GM18873 (cell line): ENCODE measurements at regions not wholly inside any gene's neighbourhood (a gene's known extent, or its start where the extent isn't known, plus 50 kb on each side); places are given as distances from the start of the nearest gene placed in this dataset.
"Not testable (repeated sequence)": the region's sequence is repeated elsewhere in the genome, so short reads cannot be mapped to it uniquely, and the experiment has no call there.

Experiments used
- ATAC-seq: cut with Tn5 transposase; IDR thresholded peaks from one replicate; pipeline ENCODE4 v1.9.1; 2021; ENCODE audit warnings: mild to moderate bottlenecking, moderate library complexity, moderate number of reproducible peaks; ENCODE audit not compliant: unreplicated experiment, low FRiP score

DNA sequence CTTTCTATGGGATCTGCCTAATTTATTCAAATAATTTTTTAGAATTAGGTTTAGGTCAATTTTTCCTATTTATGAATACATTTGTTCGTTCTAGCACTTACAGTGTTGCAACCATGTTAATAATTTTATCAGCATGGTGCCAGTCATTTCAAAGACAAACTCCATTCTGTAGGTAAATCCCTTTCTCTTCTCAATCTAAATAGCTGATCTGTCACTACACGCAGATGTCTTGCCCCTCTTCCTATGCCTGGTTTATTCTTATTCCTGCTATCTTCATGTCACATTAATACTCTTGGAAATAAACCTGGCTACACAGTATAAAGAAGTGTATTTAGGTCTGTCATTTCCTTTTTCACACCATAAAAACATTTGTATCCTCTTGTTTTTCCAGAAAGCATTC is 1172.4 kb downstream of the BRINP3 start:
- ATAC-seq = no peak

DNA sequence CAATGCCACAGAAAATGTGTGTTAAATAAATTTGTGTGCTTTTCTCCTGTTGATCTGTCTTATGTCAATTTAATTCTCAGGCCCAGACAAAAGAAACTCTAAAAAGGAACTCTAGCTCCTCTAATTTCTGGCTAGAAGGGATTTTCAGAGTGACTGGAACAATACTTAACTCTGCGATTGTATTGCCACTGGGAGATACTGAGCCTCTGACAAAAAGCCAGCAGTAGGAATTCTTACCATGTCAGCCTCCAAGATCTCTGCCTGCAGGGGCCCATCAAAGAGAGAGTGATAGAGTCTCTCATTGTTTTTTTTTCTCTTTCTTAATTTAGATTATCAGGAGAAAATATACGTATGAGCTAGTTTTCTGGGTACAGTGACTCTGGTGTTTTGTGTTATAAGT is 1165.7 kb downstream of the BRINP3 start:
- no peak for ATAC-seq

DNA sequence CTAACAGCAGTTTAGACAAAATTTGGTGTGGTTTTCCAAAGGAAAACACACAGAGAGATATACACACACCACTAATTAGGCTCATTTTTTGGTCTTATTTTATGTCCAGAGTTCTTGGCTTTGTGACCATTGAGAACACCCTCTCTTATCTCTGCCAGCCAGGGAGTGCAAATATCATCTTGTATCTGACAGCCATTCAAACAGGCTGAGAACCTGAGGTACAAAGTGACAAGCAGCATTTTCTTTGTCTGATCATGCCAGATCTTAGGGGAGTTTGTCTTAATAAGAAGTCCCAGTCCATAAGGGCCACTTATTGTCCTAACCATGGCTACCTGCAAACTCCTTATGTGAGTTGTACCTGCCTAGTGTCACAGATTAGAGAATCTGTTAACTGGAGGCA is 1165.2 kb downstream of the BRINP3 start:
- ATAC-seq = no peak

DNA sequence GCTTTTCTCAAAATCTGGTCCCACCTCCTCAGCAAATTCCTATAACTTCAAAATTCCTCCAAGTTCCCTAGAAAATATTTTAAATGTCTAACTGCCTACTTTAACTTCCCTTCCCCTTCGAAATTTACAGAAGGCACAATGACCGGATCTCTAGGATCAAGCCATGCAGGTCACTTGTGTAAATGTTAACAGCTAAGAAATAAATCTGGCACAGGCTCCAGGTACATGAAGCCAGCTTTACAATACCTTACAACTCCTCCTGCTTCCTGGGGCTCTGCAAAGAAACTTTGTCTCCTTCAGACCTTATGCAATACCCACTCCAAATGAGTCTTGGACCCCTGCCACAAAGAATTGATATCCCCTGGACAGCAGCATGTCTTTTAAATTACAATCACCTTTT is 1164.2 kb downstream of the BRINP3 start:
- ATAC-seq = no peak

DNA sequence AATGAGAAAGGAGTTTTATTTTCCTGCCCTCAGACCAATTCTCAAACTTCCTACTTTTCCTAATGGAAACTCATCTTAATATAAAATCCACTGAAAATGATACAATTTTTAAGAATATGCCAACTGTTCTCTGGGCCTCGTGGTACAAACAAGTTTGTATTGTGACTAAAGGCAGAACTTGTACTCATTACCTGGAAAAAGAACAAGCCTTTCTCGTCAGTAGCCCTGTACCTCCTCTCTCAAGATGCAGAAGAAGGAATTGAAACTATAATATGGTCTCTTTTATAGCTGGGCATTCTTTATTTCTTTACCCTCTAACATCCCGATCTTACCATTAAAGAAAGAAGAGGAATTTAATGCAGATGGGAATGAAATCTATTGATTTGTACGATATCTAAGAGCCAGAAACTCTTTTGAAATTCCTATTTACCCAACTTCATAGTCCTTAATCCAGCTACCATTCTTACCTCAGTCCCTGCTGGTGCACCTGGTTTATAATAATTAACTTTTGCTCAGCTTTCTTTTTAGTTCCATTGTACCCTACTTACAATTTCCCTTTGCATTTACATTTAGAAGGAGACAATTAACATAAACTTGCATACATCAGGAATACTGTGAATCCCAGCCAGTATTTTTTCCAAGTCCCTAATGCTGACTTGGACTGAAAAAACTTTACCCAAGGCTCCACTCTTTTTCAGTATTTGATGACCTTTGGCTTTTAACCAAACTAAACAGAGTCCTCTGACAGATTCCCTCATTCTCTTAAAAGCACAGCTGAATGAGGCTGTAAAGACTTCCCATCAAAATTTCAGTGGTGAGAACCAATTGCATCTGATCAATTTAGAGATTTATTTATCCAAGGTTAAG is 1162.4 kb downstream of the BRINP3 start:
- ATAC-seq = no peak

DNA sequence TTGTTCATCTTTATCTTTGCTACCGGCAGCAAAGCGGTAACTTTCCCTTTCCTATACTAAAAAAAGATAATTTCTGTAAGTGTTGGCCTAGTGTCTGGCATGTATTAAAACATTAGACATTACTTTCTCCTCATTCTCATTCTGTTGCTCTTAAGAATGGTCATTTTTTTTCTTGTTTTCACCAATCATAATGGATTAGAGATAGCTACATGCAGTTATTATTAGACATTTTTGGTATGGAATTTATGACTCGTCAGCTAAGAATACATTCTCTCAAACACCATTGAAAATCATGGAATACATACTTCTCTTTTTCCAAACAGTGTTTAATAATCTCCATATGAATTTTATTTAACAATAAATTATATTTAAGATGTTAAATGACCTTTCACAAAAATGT is 1154.6 kb downstream of the BRINP3 start:
- no peak for ATAC-seq

DNA sequence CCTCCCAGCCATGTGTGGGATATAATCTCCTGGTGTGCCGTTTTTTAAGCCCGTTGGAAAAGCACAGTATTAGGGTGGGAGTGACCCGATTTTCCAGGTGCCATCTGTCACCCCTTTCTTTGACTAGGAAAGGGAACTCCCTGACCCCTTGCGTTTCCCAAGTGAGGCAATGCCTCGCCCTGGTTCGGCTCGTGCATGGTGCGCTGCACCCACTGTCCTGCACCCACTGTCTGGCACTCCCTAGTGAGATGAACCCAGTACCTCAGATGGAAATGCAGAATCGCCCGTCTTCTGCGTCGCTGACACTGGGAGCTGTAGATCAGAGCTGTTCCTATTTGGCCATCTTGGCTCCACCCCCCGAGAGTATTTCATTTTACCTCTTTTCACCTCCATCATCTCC is 1146.6 kb downstream of the BRINP3 start:
- ATAC-seq = not testable (repeated sequence)

DNA sequence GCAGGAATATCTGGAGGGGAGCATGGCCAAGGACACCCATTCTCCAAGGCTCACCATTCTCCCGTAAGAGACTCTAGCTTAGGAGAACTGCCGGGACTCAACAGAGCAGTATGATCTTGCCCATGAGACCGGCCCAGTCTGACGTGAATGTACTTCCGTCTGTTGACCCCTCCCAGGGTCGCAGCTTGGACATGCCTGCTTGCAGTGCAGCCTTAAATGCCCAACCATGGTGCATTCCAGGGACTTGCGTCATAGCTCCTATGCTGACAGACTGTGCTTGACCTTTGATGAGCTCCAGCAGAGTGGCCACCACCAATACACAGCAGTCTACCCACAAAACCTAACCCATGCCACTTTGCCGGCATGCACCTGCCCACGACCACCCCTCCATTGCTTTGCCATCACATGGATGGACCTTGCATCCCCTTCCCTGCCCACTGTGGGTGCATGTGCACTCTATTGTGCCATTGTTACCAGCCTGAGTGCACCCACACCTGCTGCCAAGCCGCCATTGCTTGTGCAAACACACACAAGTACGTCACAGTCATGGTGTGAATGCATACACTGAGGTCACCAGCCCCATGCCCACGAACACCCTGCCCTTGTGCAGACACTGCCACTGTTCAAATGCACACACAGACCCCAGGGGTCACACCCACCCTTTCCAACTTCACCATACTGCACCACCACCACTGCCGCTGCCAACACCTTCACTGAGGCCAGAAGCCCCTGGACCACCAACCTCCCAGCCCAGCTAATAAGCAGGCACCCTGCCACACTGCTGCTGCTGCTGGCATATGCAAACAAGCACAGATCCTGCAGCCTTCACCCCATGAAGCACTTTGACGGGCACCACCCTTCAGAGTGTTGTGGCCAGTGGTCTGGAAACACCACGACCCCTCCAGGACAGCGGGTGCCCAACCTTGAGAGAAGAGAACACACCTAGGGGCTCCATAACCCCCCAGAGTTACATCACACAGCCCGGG is 1141.3 kb downstream of the BRINP3 start:
- ATAC-seq = no peak

DNA sequence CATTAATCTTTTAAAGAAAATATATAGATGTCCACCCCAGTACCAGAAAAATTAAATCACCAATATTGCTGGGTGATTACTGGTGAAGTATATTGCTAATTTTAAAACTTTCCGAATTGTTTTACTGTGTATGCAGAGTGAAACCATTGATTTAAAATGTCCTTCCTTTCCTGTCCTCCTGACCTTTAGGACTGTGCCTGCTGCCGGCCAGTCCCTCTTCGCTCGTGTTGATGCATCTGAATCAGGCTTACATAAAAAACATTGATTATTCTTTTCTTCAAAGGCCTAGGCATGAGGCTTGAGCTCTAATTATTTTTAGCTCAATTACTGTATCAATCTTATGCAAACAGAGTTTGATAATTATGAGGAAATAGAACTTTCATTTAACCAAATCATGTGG is 1128.1 kb downstream of the BRINP3 start:
- ATAC-seq = no peak

DNA sequence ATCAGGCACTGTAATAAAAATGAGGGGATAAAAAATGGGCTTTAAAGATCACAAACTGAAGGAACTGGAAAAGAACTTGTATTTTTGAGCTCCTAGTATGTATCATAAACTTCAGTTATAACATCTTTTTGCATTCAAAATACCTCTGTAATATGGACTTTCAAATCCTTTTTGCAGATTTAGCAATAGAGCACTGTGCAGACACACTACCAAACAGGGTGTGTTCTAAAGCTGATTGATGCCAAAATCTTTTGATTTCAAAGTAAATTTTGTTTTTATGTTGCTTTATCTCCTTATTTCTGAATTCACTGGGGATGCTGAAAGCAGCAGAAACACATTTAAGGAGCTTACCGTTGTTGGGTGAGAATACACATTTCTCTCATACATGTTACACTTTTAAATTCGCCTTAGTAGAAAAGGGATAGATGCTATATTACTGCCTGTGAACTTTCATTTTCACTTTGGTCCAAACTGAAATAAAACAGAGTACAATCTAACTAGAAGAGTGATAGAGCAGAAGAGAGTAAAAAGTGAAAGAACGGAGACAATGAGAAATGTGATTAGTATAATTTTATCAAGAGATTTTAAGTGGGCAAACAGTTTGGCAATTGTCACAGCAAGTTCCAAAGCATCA is 1126.6 kb downstream of the BRINP3 start:
- no peak for ATAC-seq

DNA sequence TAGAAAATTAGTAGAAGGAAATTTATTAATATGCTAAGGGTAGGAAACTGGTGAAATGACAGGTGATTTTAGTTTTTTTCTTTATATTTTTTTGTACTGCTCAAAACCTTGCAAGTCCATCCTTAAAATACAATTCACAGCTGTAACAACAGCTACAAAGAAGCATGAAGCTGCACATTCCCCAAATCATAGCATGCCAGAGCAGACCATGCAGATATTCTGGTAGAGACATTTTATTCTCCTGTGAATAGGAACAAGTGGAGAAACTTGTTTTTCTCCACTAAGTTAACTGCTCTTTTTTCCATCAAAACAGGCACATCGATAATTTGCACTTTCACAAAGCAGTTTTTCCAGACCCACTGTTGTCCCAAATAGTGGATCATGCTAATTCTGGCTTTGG is 1125.7 kb downstream of the BRINP3 start:
- no peak for ATAC-seq

DNA sequence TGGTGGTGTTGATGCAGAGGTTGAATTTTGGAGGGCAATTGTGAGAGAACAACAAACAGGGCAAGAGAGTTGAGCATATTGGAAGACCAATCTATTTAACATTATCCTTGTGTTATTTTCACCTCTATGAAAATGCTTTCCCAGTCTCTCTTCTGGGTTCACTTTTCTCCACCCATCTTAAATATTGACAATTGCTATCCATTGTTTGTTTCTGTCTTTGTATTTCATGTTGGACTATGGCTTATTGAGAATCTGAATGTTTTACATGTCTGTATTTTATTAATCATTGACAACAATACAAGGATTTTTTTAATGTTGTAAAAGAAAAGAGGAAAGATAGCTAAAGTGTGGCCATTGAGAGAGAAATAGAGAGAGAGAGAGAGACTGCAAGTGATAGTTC is 1121.5 kb downstream of the BRINP3 start:
- ATAC-seq = no peak

DNA sequence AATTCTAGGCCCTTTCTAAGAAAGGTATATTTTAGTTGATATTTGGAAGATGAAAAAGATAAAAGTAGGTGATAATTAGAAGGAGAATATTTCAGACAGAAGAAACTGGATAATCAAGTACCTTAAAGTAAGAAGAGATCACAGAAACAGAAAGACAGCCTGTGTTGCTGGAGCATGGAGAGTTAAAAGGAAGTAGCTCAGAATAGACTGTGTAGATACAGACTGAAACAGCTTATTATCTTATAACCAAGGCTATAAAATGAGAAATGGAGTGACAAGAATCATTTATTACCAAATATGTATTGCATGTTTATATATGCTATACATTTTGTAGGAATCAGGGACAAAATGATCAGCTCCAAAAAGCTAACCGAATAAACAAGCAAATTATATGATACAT is 1120.3 kb downstream of the BRINP3 start:
- ATAC-seq = no peak

DNA sequence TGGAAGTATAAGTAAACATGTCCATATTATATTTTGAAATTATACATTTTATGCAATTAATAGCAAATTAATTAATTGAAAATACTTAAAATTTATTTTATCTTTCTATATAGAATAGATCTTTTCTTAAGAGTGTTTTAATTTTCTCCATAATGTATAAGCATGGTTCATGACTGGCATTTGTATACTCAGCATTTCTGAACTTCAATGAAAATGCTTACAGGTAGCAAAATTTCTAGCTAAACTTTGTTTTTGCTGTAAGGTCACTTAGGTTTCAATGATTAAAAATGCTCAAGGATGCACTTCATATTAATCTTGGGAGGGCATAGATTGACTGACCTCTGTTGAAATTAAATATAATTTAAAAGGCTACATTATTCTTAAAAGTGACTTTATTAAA is 1108.1 kb downstream of the BRINP3 start:
- ATAC-seq = no peak

DNA sequence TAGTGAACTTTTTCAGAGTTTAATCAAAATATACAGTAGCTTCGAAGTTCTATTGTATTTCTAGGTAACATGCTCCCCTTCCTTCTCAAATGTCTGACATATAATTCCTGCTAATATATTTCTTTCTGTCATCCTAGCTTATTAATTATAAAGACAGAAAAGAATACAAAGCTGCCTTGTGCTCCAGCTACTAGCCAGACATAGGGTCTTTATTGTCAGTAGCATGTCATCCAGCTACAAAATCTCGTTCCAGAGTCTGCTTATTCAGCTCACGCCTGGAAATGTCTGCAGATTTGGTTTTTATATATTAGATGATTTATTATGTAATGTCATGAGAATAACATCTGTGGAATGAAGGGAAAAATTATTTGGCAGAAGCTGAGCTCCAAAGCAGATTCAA is 1102.8 kb downstream of the BRINP3 start:
- no peak for ATAC-seq

DNA sequence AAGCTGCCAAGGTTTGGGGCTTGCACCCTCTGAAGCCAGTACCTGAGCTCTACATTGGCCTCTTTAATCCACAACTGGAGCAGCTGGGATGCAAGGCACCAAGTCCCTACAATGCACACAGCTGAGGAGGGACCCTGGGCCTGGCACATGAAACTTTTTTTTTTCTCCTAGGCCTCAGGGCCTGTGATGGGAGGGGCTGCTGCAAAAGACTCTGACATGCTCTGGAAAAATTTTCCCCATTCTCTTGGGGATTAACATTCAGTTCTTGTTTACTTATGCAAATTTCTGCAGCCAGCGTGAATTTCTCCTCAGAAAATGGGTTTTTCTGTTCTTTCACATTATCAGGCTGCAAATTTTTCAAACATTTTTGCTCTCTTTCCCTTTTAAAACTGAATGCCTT is 1072.2 kb downstream of the BRINP3 start:
- ATAC-seq = no peak

DNA sequence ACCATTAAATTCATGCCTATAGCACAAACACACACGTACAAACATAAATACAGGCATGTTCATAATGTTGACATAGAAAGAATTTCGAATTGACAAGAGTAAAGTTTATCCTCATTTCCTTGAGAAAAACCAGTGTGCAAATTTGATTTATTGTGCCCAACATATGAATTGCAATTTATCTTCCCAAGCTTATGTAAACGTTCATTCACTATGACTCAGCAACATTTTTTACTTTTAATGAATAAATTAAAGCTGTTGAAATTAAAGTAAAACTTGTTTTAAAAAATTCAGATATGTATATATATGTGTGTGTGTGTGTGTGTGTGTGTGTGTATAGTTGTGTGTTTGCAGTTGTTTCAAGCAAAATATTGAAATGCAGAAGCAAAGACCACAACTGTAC is 1067.9 kb downstream of the BRINP3 start:
- ATAC-seq = no peak

DNA sequence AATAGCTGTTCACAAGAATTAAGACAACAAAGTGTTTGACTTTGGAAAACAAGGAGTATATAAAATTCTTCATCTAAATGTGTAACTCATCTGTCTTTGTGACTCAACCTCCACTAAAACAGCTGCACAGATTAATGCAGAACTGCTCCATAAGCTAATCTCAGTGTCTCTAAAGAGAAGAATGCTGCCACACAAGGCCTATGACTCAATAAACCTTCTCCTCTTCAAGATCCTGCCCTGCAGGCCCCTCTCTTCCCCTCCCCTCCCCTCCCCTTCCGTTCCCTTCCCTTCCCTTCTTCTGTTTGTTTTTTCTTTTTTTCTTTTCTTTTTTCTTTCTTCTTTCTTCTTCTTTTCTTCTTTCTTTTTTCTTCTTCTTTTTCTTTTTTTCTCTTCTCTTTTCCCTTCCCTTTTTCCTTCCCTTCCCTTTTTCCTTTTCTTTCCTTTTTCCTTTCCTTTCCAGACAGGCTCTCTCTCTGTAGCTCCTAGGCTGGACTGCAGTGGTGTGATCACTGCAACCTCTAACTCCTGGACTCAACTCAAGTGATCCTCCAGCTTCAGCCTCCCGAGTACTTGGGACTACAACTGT is 1052.8 kb downstream of the BRINP3 start:
- ATAC-seq = no peak

DNA sequence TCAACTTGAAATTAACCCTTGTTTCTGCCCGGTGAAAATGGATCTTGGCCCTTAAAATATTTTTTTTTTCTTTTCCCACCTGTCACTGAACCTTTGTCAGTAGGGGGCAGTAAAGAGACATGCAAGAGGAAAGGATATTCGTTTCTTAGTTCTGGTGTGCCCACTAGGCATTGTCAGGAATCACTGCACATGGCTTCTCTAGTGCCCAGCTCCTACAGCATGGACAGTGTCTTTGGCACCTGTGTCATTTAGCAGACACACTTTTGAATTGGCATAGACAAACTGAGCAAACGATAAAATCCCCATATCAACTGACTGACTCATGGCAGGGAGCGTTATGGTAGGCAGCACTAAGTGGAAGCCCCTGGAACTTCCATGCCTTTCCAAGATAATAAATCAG is 1048.1 kb downstream of the BRINP3 start:
- no peak for ATAC-seq

DNA sequence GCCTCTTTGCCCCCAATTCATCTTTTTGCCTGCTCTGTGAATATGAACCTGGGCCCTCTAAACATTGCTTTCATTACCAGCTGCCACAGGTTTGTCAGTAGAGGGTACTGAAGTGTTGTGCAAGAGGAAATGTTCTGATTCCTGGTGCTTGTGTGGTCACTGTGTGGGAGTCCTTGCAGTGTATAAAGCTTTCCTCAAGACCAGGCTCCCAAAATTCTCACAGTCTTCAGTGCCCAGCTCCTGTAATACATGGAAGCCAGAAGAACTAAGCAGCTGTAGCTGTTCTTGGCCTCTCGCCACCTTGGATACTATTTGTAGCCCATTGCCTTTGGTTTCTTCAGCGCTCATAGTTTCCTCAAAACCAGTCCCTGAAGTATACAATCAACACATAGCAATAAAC is 1046.2 kb downstream of the BRINP3 start:
- ATAC-seq = no peak

DNA sequence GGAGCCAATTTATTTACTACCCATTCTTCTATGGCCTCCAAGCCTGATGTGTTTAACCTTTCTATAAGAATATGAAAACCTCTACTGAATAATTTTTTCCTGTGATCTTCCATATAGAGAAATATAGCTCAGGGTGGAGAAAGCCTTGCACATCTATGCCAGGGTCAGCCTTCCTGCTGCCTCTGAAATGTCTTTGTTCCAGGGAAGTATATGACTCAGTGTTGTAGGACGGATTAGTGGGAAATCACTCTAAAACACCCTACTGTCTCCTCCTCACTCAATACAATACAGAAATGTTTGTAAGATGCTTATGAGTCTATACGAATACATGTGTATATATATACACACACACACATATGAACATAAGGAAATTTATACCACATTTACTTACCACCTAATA is 1044.9 kb downstream of the BRINP3 start:
- no peak for ATAC-seq
